CD4-positive, alpha-beta T cell treated with Interleukin-4 for 1 hour (primary cell): ENCODE measurements at regions not wholly inside any gene's neighbourhood (a gene's known extent, or its start where the extent isn't known, plus 50 kb on each side); places are given as distances from the start of the nearest gene placed in this dataset.

Experiments
- DNase-seq, 2 donors: peaks; one replicate each; pipeline ENCODE4 v3.0.0-alpha.2; 2020 to 2022

DNA sequence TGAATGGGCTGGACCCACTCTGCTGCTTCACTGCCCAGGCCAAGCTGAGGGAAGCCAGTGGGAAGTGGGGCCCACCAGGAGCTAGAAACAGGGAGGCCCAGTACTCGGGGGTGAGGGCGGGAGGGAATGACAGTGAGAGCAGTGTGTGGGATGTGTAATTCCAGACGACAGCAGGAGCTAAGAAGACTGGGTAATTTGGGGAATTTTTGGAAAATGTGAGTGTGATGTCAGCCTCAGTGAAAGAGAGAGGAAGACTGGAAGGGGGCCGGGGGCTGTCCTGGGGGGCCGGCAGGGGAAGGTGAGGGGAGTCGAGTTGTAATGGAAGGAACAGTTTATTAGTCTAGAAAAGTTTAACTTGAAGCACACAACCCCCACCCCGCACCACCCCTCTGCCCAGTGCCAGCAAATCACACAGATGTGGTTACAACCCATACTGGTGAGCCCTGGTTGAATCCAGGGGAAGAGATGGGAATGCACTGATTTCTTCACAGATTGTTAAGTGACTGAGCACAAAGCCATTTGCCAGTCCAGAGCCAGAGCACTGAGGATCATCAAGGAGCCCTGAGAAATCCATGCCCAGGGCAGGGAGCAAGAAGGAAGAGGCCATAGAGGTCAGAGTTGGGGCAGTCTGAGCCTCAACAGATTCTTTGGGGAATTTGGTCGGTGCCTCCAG, 76.7 kb upstream of the PKDCC start:
- no peak for DNase-seq

DNA sequence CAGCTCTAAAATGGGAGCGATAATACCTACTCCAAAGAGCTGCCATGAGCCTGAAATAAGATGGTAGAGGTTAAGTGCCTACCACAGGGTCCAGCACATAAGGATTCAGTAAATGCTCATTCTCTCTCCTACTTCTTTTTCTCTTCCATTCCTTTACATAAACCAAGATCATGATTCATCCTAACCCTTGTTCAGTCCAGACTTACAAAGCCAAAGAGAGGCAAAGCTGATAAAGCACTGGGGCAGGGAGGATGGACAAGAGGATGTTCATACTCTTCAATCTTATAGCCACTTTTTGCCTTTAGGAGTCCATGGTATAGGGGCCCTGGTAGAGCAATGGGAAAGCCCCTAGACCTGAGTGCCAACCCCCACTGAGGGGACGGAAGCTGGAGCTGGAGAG, 75.6 kb upstream of the PKDCC start:
- no peak for DNase-seq

DNA sequence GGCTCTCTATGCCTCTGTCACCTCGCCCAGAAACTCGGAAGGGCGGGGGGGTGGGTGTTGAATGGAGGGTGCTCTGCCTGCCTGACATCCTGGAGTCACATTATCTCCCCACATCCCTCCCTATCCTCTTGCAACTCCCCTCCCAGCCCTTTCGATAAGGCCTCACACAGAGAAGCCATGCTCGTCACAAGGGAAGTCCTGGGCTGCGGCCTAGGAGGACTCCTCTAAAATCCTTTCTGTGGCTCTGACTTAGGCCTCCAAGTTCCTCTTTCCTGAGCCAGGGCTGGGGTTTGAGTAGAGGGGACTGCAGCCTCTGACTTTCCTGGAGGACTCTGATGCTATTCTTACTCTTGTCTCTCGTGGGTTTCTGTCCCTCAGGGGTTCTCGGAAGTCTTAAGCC, 75.0 kb upstream of the PKDCC start:
- DNase-seq = no peak

DNA sequence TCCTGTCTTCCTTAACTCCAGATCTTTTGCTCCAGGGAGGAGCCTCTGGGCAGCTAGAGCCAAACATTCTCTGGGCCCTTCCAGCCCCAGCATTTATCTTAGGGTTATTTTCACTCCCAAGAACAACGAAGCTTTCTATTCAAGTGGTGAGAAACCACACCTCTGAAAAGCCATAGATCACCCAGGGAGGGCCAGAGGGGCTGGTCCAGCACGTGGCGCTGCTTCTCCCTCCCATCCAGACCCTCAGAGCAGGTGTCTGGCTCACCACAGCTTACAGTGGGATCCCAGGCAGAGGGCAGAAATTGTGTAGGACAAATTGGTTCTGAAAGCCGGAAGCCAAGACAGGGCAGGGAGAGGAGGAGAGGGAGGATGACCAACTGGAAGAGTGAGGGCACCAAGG, 74.0 kb upstream of the PKDCC start:
- no peak for DNase-seq

DNA sequence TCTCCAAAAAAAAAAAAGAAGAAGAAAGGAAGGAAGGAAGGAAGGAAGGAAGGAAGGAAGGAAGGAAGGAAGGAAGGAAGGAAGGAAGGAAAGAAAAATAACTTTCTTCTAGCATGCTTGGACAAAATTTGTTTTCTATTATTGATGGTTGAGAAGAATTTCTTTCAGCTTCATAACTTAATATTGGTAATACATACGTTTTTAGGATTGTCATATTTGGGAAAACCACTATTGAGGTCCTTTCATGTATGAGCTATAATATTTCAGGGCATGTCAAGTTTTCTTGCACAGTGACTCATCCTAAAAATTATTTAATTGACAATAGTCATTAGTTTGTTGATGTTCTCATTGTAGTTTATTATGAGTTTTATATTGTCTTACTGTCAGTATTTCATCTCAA, 66.4 kb upstream of the PKDCC start:
- no peak for DNase-seq

DNA sequence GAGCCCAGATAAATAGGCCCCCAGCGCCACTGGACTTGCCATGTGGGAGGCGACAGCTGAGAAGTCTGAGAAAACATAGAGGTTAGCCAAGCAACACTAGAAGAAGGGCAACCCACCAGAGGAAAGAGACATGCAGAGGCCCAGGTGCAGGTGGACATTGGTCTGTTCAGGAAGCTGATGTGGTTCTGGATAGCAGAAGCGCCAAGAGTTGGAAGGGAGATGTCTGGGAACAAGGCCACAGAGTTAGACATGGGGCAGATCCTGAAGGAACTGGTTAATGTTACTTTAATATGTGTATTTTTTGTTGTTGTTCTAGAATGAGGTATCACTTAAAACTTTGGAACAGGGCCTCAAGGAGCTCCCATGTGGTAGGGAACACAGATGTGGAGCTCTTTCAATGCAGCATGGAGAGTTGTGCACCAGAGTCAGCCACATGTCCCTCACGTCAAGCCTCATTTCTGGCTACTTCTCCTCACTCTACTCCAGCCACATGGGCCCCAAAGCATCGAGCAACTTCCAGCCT, 62.2 kb upstream of the PKDCC start:
- no peak for DNase-seq

DNA sequence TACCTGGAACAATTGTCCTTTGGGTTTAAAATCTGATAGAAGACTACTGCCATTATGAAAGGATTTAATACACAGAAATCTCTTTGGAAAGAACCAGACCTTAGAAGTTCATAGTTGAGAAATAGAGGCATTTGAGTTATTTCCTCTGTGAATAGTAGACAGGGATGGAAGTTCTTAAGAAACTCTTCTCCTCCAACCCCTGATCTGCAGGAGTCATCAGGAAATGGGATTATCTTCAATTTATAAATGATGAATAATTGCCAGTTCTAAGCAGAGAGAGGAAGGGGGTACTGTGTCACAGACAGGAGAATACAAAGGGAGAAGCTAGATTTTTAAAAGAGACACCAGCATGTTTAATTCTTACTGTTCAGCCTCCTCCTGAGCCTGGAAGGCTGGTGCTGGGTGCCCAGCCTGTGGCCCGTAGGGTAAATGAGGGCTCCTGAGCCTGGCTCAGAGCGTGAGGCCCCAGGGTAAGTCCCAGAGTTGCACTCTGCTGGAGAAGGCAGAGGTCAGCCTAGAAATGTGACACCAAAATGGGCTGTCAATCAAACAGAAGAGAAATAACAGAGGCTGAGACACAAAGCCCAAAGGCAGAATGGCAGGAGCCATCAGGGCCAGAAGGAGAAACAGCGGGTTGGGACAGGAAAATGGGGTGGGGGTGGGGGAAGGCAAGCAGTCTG, 58.2 kb upstream of the PKDCC start:
- DNase-seq = no peak

DNA sequence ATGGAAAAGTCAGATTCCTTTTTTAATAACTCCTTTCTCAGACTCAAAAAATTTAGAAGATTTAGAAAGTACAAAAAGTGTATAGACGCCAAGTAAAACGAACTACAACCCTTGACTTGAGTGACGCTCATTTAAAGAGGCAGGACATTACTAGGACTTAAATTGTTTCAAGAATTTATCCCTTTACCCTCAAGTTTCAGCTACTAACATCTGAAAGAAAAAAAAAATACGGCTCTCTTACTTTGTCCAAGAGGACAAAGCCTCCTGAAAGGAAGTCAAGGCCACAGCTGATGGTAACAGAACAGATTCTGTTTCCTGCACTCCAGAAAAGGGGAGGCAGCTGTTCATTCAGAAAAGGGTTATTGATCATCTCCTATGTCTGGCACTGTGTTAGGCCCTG, 57.6 kb upstream of the PKDCC start:
- DNase-seq = no peak

DNA sequence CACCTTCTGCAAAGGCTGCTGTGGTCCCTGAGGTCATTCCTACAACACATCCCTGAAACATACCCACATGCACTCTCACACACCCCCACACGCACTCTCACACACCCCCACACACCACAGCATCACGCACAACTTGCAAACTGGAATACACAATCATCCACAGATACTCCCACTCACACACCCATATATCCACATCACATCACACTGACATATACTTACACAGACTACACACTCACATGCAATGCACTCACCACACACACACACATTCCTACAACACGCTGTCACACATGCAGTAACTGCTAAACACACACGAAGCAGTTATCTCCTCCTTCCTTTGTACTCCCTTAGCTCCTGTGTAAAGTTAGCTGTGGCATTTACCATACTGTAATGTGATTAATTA, 57.1 kb upstream of the PKDCC start:
- DNase-seq = no peak

DNA sequence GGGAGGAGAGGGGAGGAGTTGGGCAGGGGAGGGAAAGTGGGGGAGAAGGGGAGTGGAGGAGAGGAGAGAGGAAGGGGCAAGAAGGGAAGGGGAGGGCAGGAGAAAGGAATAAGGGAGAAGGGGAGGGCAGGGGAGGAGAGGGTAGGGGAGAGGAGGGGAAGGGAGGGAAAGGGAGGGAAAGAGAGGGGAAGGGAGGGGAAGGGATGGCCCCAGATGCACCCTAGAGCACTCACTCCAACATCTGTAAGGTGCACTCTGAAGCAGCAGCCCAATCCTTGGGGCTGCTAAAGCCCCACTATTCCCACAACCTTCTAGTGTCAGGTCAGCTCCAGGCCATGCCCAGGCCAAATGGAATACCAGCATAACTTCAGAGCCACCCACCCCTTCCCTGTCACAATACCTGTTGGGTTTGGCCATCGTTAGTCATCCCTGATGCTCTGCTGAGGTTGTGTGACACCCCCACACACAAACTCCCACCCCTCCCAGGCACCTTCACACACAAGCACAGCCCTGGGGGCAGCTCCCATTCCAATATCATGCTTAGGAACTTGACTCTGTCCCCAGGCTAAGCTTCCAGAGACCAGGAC, 55.7 kb upstream of the PKDCC start:
- no peak for DNase-seq

DNA sequence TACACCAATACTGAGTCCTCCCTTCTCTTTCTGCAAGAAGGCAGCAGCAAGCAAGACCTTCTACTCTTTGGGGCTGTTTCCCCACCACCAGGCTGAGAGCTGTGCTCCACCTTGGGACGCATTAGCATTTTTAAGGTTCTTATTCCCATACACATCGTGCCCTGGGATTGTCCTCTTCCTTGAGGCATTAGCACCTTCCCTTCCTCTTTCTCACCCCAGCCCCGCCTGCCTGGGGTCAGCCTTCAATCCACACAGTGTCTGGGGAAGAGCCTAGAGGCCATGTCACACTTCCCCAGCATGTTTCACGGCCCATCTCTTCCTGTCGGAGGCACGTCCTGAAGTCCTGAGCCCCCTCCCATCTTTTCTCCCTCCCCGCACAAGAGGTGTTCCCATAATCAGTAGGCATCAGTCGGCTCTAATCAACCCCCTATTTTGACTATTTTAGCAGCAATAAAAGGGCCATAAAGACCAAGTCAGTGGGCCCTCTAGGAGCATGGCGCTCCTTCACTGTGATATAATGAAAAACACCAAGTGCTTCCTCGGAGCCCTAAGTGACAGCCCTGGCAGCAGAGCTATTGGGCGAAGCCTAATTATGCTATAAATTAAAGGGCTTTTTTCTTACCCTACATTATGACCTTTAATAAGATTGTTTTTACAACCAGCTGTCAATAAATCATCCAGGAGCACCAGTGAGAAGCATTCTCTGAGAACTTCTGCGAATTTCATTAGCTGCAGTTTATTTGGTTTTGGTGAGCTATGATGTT, 55.0 kb upstream of the PKDCC start:
- DNase-seq = no peak

DNA sequence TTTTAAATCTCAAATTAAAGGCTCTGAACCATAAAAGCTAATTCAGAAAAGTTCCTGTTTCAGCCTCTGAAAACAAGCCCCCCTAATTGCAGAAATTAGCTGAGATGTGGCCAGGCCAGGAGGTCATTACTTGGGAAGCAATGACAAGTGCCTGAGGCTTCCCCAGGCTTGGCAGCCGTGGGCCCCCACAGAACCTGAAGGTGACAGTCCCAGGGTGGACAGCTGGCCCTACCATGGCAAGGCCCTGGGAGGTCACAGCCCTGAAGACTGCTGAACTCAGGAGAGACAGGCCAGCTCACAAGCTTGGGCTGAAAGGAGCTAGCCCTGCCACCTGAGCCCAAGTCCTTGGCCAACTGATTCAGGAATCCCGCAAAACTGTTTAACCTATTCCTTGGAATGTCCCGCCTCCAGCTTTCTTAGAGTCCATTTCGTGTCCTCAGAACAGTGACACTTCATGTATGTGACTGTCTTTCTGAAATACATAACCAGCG, 54.3 kb upstream of the PKDCC start:
- DNase-seq = no peak

DNA sequence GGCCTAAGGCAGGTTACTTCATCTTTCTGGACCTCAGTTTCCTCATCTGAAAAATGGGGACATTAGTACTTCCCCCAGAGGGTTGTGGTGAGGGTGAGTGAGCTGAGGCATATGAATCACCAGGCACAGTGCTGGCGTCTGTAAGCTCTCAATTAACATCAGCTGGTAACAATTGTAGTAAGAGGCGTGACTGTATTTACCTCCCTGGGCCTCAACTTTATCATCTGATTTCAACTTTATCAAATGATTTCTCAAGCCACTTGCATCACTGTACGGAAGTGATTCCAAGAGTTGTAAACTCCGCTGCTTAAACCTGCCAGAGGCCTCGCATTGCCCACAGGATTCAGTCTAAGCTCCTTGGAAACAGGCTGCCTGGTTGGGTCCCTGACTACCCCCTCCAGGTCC, 53.6 kb upstream of the PKDCC start:
- DNase-seq = no peak

DNA sequence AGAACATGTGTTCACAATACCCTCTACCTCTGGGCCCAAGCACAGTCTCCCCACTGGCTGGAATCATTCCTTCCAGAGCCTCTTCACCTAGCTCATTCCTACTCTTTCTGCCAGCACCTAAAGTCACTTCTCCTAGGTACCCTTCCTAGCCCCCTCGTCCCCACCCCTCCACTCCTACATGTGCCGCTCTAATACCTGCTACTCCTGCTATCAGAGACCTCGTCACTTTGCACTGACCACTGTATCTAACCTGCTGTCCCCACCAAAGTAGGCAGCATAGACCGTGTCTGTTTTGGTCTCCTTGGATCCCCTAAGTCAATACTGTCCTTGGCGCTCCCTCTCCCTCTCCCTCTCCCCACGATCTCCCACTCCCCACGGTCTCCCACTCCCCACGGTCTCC, 53.2 kb upstream of the PKDCC start:
- no peak for DNase-seq

DNA sequence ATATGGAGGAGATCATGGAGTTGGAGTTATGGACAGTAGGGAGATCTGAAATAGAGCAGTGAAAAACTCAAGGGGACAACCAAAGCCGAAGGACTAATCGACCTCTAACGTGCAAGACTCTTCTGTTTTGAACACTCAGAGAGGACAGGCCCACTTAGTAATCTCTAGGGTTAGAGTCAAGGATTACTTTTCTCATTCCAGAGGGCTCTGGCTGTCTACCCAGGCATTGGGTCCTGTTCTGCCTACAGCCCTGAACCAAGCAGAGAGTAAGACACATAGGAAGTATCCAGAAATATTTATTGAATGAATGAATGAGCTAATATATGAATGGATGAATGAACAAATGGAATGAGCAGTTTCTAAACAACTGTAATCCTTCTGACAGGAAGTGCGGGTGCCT, 50.3 kb upstream of the PKDCC start:
- DNase-seq = no peak
